Stimulated activated CD4-positive, alpha-beta T cell treated with anti-CD3 and anti-CD28 coated beads, Interleukin-12 subunit alpha, Interleukin-12 subunit beta, amount 100 ng/mL, for 4 hours (primary cell): ENCODE measurements at regions not wholly inside any gene's neighbourhood (a gene's known extent, or its start where the extent isn't known, plus 50 kb on each side); places are given as distances from the start of the nearest gene placed in this dataset.
A peak's percentile ranks its signal among the peaks of the same experiment; 100 is the strongest.
"Not testable (repeated sequence)": the region's sequence is repeated elsewhere in the genome, so short reads cannot be mapped to it uniquely, and the experiment has no call there.

Experiments
- DNase-seq: peaks from one replicate; pipeline ENCODE4 v3.0.0-alpha.2; 2020

GRCh38 chr3:197459571-197459970 is 96.2 kb downstream of the BDH1 start:
- DNase-seq: not testable (repeated sequence)

- DNase-seq: no peak
These were observed 96.8 kb downstream of the BDH1 start for GRCh38 chr3:197458906-197459470.

DNA sequence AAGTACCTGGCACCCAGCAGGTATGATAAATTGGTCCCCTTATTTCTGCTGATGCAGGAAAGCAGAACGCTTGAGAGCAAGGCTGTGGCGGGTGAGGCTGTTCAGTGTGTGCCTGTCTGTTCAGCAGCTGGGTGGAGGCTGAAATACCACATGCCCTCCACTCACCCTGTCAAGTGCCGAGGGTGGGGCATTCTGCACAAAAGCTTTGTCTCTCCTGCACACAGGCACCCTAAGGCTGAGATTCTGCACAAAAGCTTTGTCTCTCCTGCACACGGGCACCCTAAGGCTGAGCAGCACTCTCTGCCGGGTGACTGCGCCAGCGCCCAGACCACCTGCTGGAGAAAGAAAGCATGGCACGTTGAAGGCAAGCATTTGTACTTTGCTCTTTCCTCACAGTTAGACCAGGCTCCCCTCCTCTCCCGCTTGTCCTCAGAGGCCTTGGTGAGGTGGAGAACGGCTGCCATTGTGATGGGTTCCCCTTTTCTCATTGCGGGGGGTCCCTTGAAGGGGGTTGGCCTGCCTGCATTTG is 97.5 kb downstream of the BDH1 start:
- DNase-seq: peak; percentile 10

GRCh38 chr3:197456261-197457091 is 99.3 kb downstream of the BDH1 start:
- peak; percentile 55 for DNase-seq

- DNase-seq: not testable (repeated sequence)
These were observed 100.9 kb downstream of the BDH1 start for GRCh38 chr3:197454841-197455240.

GRCh38 chr3:197454014-197454413 is 101.8 kb downstream of the BDH1 start:
- DNase-seq: no peak

GRCh38 chr3:197450810-197451209 is 105.0 kb downstream of the BDH1 start:
- DNase-seq: no peak

GRCh38 chr3:197450308-197450707 is 105.5 kb downstream of the BDH1 start:
- DNase-seq: no peak

DNA sequence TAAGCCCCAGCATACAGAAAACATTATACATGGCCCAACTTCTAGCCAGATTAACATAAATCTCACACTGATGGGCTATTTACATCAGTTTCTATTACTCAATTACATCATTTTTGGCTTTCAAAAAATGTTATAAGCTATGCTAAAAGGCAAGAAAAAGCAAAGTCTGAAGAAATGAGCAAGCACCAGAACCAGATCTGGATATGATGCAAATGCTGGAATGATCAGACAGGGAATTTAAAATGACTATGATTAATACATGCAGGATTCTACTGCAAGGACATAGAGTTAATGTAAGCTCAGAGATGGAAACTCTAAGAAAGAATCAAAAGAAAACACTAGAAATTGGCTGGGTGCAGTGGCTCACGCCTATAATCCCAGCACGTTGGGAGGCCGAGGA is 106.6 kb downstream of the BDH1 start:
- DNase-seq: not testable (repeated sequence)

- DNase-seq: not testable (repeated sequence)
These were observed 108.0 kb downstream of the BDH1 start for GRCh38 chr3:197447781-197448180.

GRCh38 chr3:197447057-197447456 is 108.7 kb downstream of the BDH1 start:
- no peak for DNase-seq

GRCh38 chr3:197446700-197447056 is 109.1 kb downstream of the BDH1 start:
- DNase-seq: no peak

DNA sequence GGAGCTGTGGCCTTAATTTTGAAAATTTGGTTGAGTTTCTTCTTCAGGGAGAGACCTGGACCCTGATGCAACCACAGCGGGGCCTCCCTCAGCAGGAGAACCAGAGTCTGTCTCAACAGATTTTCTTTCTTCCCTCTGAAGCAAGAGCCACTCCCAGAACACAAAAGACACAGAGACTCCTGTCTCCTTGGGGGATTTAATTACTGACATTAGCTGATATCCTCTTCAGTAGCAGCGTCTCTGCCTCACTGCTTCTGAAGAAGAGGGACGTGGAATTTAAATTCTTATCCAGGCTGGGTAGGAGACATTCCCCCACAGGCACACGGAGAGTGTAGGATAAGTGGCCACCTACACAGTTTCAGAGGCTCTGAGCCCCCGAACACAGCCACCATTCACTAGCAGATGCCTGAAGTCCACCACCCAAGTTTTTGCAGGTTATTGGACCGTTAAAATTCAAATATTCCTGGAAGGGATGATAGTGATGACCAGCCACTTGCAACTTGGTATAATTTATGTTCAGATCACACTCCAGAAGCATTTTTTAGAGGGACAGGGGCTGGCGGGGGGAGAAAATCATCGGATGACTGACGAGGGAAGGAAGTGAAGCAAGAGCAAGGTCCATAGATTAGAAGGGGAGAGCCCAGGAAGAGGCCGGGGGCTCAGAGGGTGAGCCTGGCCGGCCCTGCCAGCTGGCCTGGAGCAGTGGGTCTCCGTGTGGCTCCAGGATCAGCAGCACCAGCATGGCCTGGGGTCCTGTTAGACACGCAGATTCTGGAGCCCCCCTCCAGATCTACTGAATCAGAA is 109.7 kb downstream of the BDH1 start:
- no peak for DNase-seq

DNA sequence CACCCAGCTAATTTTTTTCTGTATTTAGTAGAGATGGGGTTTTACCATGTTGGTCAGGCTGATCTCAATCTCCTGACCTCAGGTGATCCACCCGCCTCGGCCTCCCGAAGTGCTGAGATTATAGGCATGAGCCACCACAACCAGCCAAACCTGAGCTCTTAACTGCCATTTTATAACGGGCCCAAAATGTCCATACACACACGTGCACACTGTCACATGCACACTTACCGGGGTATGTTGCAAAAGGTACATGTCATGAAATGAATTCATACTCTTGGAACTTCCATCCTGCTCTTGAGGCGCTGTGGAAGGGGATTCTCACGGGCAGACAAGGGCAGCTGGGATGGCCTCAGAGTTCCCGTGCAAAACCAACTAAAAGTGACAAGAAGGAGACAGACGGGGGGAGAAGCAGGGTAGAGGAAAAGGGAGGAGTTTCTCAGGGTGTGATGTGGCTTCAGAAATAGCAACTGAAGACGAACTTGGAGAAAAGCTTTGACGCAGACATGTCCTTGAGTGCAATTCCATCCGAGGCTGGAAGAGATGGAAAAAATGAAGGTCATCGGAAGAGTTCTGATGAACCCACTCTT is 110.9 kb downstream of the BDH1 start:
- no peak for DNase-seq

GRCh38 chr3:197443506-197443905 is 112.3 kb downstream of the BDH1 start:
- DNase-seq: no peak

GRCh38 chr3:197440717-197441303 is 115.0 kb downstream of the BDH1 start:
- DNase-seq: no peak

DNA sequence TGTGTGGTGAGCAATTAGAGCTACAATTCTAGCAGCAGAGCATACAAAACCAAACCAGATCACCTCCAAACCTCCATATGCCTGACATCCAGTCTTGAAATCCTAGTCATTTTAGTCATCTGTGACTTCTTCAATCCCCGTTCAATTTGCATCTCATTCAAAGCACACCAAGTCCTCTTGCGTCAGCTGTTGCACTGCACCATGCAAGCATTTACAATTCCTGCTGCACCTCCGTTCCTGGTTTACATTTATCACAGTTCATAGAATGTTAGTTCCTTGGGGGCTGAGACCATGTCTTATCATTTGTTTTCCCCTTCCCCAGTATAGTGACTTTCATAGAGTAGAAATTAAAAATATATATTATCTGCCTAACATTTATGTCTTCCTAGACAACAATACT is 116.9 kb downstream of the BDH1 start:
- no peak for DNase-seq

GRCh38 chr3:197435426-197435825 is 120.3 kb downstream of the BDH1 start:
- no peak for DNase-seq

- no peak for DNase-seq
These were observed 120.9 kb downstream of the BDH1 start for GRCh38 chr3:197434830-197435229.

DNA sequence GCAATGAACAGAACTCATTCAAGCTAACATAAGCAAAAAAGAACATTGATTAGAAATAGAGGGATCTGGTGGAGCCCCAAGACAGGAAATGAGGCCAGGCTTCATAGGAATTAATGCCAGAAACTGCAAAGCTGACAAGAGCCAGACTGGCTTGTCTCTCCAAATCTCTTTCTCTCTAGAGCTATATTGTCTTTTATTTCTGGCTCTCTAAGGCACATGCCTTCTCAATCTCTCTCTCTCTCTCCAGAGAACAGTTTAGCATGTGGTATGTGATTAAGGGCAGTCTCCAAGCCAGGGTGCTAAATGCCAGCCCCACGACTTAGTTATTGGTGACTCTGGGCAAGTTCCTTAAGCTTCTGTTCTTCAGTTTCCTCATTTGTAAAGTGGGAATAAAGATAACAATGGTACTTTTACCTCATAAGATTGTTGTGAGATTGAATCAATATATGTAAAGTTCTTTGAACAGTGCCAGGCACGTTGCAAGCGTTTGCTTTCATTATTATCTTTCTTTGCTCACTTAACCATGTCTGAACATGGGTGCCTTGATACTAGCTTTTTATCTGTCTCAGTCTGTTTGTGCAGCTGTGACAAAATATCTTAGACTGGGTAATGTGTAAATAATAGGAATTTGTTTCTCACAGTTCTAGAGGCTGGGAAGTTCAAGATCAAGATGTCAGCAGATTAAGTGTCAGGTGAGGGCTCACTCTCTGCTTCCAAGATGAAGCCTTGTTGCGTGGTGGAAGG is 123.2 kb downstream of the BDH1 start:
- DNase-seq: no peak

DNA sequence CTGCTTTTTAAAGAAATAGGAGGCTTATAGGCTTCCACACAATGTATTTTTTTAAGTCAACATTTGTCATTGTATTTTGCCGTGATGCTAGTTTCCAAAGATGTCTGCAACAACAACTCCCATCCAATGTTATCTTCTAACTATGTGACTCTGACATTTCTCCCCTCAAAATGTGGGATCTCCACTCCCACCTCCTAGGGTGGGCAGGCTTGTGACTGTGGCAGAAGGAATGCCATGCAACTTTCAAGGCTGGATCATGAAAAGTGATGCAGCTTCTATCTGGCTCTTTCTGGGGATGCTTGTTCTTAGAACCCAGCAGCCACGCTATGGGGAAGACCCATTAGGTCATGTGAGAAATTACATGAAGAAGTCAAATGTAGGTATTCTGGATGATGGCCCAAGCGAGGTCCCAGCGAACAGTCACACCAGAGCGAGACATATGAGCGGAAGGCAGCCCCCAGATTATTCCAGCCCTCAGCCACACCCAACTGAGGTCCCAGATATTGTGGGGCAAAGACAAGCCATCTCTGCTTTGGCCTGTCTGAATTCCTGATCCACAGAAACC is 124.3 kb downstream of the BDH1 start:
- no peak for DNase-seq

DNA sequence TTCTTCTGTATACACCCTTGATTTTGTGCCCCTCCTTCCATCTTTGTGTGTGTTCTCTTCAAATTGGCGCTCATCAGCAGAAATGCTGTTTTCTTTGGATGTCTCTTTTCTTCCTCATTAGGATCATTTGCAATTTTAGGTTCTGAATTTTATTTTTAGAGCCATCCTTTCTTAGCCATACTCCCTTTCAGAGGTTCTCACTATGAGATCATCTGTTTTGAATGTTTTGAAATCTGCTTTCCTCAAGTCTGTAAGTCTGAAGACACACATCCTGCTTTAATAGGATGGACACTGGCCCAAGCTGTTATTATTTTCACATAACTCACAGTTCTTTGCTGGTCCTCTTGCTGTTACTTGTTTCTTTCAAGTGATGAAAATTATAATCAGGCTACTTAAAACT is 124.8 kb downstream of the BDH1 start:
- DNase-seq: no peak
